Body of pancreas (tissue), 4 donors: ENCODE measurements at regions not wholly inside any gene's neighbourhood (a gene's known extent, or its start where the extent isn't known, plus 50 kb on each side); places are given as distances from the start of the nearest gene placed in this dataset.

Experiments
- CTCF ChIP-seq, 7 experiments: fragments of 450-650 bp in 4 of 7; fragments of 200-600 bp in 3 of 7; sonication (generic) in 3 of 7; IDR thresholded peaks; one replicate each; pipeline ENCODE4 v1.5.1; 2016 to 2019; ENCODE audit warnings: antibody characterized with exemption in 7 of 7
- POLR2A ChIP-seq, 3 donors: fragments of 450-650 bp; IDR thresholded peaks; one replicate each; pipeline ENCODE4 v1.6.1; 2016; ENCODE audit warnings: antibody characterized with exemption in 3 of 3, mild to moderate bottlenecking in 2 of 3

DNA sequence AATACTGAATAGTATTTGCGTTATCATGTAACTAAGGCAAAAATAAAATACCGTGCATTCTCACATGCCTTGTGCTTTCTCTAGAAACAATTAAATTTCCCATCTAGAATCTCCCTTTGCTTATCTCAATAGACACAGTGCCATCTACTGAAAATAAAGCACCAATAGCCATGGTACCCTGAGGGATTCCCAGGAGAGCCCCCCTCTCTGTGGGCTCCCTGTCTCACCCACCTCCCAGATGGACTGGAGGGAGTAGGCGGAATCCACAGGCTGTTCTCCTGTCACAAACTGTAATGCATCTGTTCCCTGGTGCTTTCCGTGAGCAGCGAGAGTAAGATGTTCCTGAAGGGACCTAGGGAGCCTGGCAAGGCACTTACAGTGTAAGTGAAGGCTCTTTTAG lies 112.4 kb upstream of the UPP2 start:
- TF ChIP-seq CTCF (IDR thresholded peaks at IDR 0.05) (no peak), POLR2A (IDR thresholded peaks at IDR 0.05) (no peak)
